ENCODE measurements at regions not wholly inside any gene's neighbourhood (a gene's known extent, or its start where the extent isn't known, plus 50 kb on each side); places are given as distances from the start of the nearest gene placed in this dataset.

DNA sequence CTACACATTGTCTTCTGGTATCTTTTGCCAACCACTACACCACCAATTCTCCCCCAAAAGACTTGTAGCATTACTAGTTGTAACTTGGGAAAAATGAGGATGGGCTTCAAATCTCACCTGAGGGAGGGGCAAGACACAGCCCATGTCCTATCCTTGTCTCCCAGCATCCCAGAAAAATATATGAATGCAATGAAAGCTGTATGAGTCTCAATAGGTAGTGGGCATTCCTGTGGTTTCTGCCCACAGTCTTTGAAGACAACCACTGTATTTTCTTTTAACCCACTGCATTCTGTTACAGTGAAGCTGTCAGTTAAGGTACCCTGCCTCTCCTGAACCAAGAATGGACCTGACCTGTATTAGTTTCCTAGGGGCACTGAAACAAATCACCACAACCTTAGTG lies 336.2 kb upstream of the TMPO start:
- Mint-ChIP-seq H3K4me1 (ENCODE audit: low read depth, unreplicated experiment) (no peaks in the 10 kb centered on the region), H3K27ac (ENCODE audit: unreplicated experiment) (no peak overlapping the region), H3K9me3 (ENCODE audit: low read depth, unreplicated experiment) (no peaks in the 10 kb centered on the region), H3K27me3 (ENCODE audit: unreplicated experiment) (peaks cover 62% of the 10 kb centered on the region), H3K36me3 (ENCODE audit: insufficient read depth, unreplicated experiment) (no peaks in the 10 kb centered on the region), H3K4me3 (ENCODE audit: low read depth, unreplicated experiment) (no peak overlapping the region)
- no peak for TF ChIP-seq CTCF (IDR thresholded peaks at IDR 0.05; ENCODE audit: unreplicated experiment)
- no TSS peak for BruUV-seq (replicated peaks)
- no peak for DNase-seq
- CTCF ChIA-PET, result no interaction called here
- intact Hi-C loops (cut with micrococcal nuclease; ENCODE audit: unreplicated experiment), result no loop called here

- DNase-seq, result no peak
- no peak for TF ChIP-seq CTCF (IDR thresholded peaks at IDR 0.05; ENCODE audit: unreplicated experiment)
- H3K9me3 Mint-ChIP-seq (ENCODE audit: low read depth, unreplicated experiment), result no peaks in the 10 kb centered on the region
- peaks cover 74% of the 10 kb centered on the region for H3K27me3 Mint-ChIP-seq (ENCODE audit: unreplicated experiment)
- H3K27ac Mint-ChIP-seq (ENCODE audit: unreplicated experiment), result no peak overlapping the region
- CTCF ChIA-PET, result no interaction called here
- intact Hi-C loops (cut with micrococcal nuclease; ENCODE audit: unreplicated experiment), result no loop called here
- H3K4me1 Mint-ChIP-seq (ENCODE audit: low read depth, unreplicated experiment), result no peaks in the 10 kb centered on the region
- no peaks in the 10 kb centered on the region for H3K36me3 Mint-ChIP-seq (ENCODE audit: insufficient read depth, unreplicated experiment)
- no TSS peak for BruUV-seq (replicated peaks)
- H3K4me3 Mint-ChIP-seq (ENCODE audit: low read depth, unreplicated experiment), result no peak overlapping the region
These were observed 334.8 kb upstream of the TMPO start for GRCh38 chr12:98180603-98181002.

GRCh38 chr12:98182821-98183220 lies 332.6 kb upstream of the TMPO start:
- H3K36me3 Mint-ChIP-seq (ENCODE audit: insufficient read depth, unreplicated experiment), result no peaks in the 10 kb centered on the region
- H3K4me1 Mint-ChIP-seq (ENCODE audit: low read depth, unreplicated experiment), result no peaks in the 10 kb centered on the region
- CTCF ChIA-PET, result no interaction called here
- TF ChIP-seq CTCF (IDR thresholded peaks at IDR 0.05; ENCODE audit: unreplicated experiment), result no peak
- no peak for DNase-seq
- no peak overlapping the region for H3K27ac Mint-ChIP-seq (ENCODE audit: unreplicated experiment)
- no TSS peak for BruUV-seq (replicated peaks)
- H3K9me3 Mint-ChIP-seq (ENCODE audit: low read depth, unreplicated experiment), result no peaks in the 10 kb centered on the region
- H3K27me3 Mint-ChIP-seq (ENCODE audit: unreplicated experiment), result peaks cover 61% of the 10 kb centered on the region
- H3K4me3 Mint-ChIP-seq (ENCODE audit: low read depth, unreplicated experiment), result no peak overlapping the region
- intact Hi-C loops (cut with micrococcal nuclease; ENCODE audit: unreplicated experiment), result no loop called here

- peaks cover 45% of the 10 kb centered on the region for H3K27me3 Mint-ChIP-seq (ENCODE audit: unreplicated experiment)
- H3K4me1 Mint-ChIP-seq (ENCODE audit: low read depth, unreplicated experiment), result no peaks in the 10 kb centered on the region
- TF ChIP-seq CTCF (IDR thresholded peaks at IDR 0.05; ENCODE audit: unreplicated experiment), result no peak
- no peak overlapping the region for H3K4me3 Mint-ChIP-seq (ENCODE audit: low read depth, unreplicated experiment)
- H3K27ac Mint-ChIP-seq (ENCODE audit: unreplicated experiment), result no peak overlapping the region
- CTCF ChIA-PET, result no interaction called here
- intact Hi-C loops (cut with micrococcal nuclease; ENCODE audit: unreplicated experiment), result no loop called here
- H3K9me3 Mint-ChIP-seq (ENCODE audit: low read depth, unreplicated experiment), result no peaks in the 10 kb centered on the region
- no peak for DNase-seq
- no TSS peak for BruUV-seq (replicated peaks)
- no peaks in the 10 kb centered on the region for H3K36me3 Mint-ChIP-seq (ENCODE audit: insufficient read depth, unreplicated experiment)
These were observed 329.8 kb upstream of the TMPO start for GRCh38 chr12:98185606-98186005.
